ENCODE measurements at regions not wholly inside any gene's neighbourhood (a gene's known extent, or its start where the extent isn't known, plus 50 kb on each side); places are given as distances from the start of the nearest gene placed in this dataset.
A peak's percentile ranks its signal among the peaks of the same experiment; 100 is the strongest.

DNA sequence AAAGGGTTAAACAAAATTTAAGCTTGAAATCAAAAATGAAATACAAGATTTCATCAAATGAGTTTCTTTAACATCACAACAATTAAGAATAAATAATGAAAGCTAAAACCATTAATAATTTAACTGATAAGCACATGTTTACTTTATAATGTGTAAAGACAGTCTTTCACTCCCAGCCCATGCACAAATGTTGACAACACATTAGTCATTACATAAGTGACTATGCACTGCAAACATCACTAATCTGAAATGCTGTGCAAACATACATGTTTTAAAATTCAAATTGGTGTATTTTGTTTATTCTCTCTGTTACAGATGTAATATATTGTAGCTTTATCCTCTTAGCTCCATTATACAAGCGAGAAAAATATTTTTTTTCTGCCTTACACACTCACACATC lies 220.6 kb upstream of the CPXCR1 start:
- H3K27ac ChIP-seq (ENCODE audit: low read depth in 1 of 3, low read length in 2 of 3): no peak overlapping the region
- FAIRE-seq (no peak), DNase-seq (no peak)
- no peak overlapping the region for H3K4me3 ChIP-seq (ENCODE audit: low read depth in 1 of 3, low read length in 3 of 3)
- no peaks in the 10 kb centered on the region for H3K4me1 ChIP-seq (ENCODE audit: control insufficient read depth in 3 of 3, insufficient read depth in 2 of 3, low read depth in 1 of 3, low read length in 2 of 3)
- H3K9me3 ChIP-seq (ENCODE audit: control insufficient read depth in 2 of 2, insufficient read depth in 1 of 2, low read depth in 1 of 2, low read length in 1 of 2): no peaks in the 10 kb centered on the region
- H3K36me3 ChIP-seq (ENCODE audit: control insufficient read depth in 3 of 3, insufficient read depth in 2 of 3, low read depth in 1 of 3, low read length in 3 of 3): no peaks in the 10 kb centered on the region
- WGBS, 3 donors: 57 to 69% (median 61%) methylated on average over 1 of the region's 1 CpG
- H3K27me3 ChIP-seq (ENCODE audit: control insufficient read depth in 3 of 3, insufficient read depth in 3 of 3, low read length in 3 of 3): no peaks in the 10 kb centered on the region

DNA sequence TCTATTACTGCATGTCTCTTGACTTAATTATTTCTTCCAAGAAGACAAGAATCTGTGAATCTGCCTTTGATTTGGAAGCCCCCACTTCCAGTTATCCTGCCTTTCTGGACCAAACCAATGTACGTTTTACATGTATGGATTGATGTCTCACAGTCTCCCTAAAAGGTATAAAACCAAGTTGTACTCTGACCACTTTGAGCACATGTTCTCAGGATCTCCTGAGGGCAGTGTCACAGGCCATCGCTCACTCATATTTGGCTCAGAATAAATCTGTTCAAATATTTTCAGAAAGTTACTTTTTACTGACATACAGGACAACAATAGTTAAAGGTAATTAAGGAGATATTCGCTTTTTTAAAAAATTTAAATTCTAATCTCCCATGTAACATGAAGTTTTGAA lies 188.6 kb upstream of the CPXCR1 start:
- Histone ChIP-seq H3K27me3 (ENCODE audit: control insufficient read depth in 3 of 3, insufficient read depth in 3 of 3, low read length in 3 of 3) (no peaks in the 10 kb centered on the region), H3K4me3 (ENCODE audit: low read depth in 1 of 3, low read length in 3 of 3) (no peak overlapping the region), H3K27ac (ENCODE audit: low read depth in 1 of 3, low read length in 2 of 3) (no peak overlapping the region), H3K9me3 (ENCODE audit: control insufficient read depth in 2 of 2, insufficient read depth in 1 of 2, low read depth in 1 of 2, low read length in 1 of 2) (no peaks in the 10 kb centered on the region), H3K4me1 (ENCODE audit: control insufficient read depth in 3 of 3, insufficient read depth in 2 of 3, low read depth in 1 of 3, low read length in 2 of 3) (no peaks in the 10 kb centered on the region), H3K36me3 (ENCODE audit: control insufficient read depth in 3 of 3, insufficient read depth in 2 of 3, low read depth in 1 of 3, low read length in 3 of 3) (no peaks in the 10 kb centered on the region)
- 73 to 84% (median 73%) methylated on average over 3 of the region's 3 CpGs for WGBS, 3 donors
- FAIRE-seq (no peak), DNase-seq (no peak)

DNA sequence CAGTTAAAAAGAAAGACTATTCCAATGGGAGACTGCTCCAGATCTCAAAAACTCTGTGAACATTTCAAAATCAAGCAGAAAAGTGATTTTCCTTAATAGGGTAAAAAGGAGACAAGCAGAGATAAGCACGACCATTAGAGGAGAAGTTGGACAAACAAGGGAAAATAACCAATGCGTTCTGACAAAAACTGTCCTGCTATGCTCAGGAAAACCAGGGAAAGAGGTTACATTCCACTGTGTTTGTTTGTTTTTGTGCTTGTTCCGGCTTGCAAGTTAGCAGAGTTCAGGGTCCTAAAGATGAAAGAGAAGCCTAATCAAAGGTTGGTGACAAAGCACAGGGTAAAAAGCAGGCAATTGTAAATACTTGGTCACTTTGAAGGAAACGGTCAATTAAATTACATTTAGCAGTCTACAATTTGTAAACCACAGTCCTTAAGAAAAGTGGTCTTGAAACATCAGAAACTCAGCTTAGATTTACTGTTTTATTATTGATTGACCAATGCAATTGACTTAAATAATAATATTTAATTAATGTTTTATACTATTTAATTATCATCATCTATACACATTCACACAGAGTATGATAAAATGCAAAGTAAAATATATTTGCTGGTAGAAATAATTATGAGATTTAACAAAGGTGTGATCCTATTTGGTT lies 186.2 kb upstream of the CPXCR1 start:
- WGBS, 3 donors: 5 to 13% (median 9%) methylated on average over 4 of the region's 4 CpGs
- Histone ChIP-seq H3K4me1 (ENCODE audit: control insufficient read depth in 3 of 3, insufficient read depth in 2 of 3, low read depth in 1 of 3, low read length in 2 of 3) (no peaks in the 10 kb centered on the region), H3K9me3 (ENCODE audit: control insufficient read depth in 2 of 2, insufficient read depth in 1 of 2, low read depth in 1 of 2, low read length in 1 of 2) (no peaks in the 10 kb centered on the region), H3K27me3 (ENCODE audit: control insufficient read depth in 3 of 3, insufficient read depth in 3 of 3, low read length in 3 of 3) (no peaks in the 10 kb centered on the region), H3K36me3 (ENCODE audit: control insufficient read depth in 3 of 3, insufficient read depth in 2 of 3, low read depth in 1 of 3, low read length in 3 of 3) (no peaks in the 10 kb centered on the region), H3K4me3 (ENCODE audit: low read depth in 1 of 3, low read length in 3 of 3) (no peak overlapping the region), H3K27ac (ENCODE audit: low read depth in 1 of 3, low read length in 2 of 3) (no peak overlapping the region)
- no peak for FAIRE-seq
- DNase-seq: peak in 1 of 2 donors; percentile 1

DNA sequence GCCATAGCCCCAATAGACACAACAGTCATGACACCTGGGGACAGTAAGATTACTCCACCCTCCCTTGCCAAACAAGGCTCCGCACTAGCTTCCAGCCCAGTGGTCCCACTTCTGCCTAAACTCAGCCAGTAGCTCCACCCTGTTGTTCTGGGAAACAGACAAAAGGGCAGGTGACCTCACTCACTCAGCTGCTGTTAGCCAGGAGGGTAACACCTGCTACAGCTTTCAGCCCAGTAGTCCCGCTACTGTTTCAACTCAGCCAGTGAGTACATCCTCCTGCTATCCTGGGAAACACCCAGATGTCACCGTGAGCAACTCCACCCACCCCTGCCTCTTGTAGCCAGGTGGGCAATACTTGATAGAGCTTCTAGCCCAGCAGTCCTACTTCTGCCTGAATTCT lies 162.7 kb upstream of the CPXCR1 start:
- H3K27me3 ChIP-seq (ENCODE audit: control insufficient read depth in 3 of 3, insufficient read depth in 3 of 3, low read length in 3 of 3): no peaks in the 10 kb centered on the region
- H3K4me1 ChIP-seq (ENCODE audit: control insufficient read depth in 3 of 3, insufficient read depth in 2 of 3, low read depth in 1 of 3, low read length in 2 of 3): no peaks in the 10 kb centered on the region
- H3K9me3 ChIP-seq (ENCODE audit: control insufficient read depth in 2 of 2, insufficient read depth in 1 of 2, low read depth in 1 of 2, low read length in 1 of 2): peaks cover 0 to 6% of the 10 kb centered on the region in 2 donors
- no peak overlapping the region for H3K27ac ChIP-seq (ENCODE audit: low read depth in 1 of 3, low read length in 2 of 3)
- H3K4me3 ChIP-seq (ENCODE audit: low read depth in 1 of 3, low read length in 3 of 3): no peak overlapping the region
- H3K36me3 ChIP-seq (ENCODE audit: control insufficient read depth in 3 of 3, insufficient read depth in 2 of 3, low read depth in 1 of 3, low read length in 3 of 3): no peaks in the 10 kb centered on the region
- 74 to 89% (median 81%) methylated on average over 3 of the region's 3 CpGs for WGBS, 3 donors
- FAIRE-seq: no peak
- DNase-seq: no peak

DNA sequence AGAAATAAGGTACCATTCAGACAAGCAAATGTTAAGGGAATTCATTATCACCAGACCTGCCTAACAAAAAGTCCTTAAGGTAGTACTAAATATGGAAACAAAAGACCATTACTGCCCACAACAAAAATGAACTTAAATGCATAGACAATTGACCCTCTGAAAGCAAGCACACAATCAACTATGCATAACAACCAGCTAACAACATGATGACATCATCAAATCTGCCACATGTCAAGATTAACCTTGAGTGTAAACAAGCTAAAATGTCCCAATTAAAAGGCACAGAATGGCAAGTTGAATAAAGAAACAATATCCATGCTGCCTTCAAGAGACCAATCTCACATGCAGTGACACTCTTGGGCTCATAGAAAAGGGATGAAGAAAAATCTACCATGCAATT lies 160.7 kb upstream of the CPXCR1 start:
- FAIRE-seq (no peak), DNase-seq (no peak)
- H3K36me3 ChIP-seq (ENCODE audit: control insufficient read depth in 3 of 3, insufficient read depth in 2 of 3, low read depth in 1 of 3, low read length in 3 of 3): no peaks in the 10 kb centered on the region
- H3K9me3 ChIP-seq (ENCODE audit: control insufficient read depth in 2 of 2, insufficient read depth in 1 of 2, low read depth in 1 of 2, low read length in 1 of 2): peaks cover 0 to 6% of the 10 kb centered on the region in 2 donors
- no peak overlapping the region for H3K4me3 ChIP-seq (ENCODE audit: low read depth in 1 of 3, low read length in 3 of 3)
- H3K27ac ChIP-seq (ENCODE audit: low read depth in 1 of 3, low read length in 2 of 3): no peak overlapping the region
- H3K27me3 ChIP-seq (ENCODE audit: control insufficient read depth in 3 of 3, insufficient read depth in 3 of 3, low read length in 3 of 3): no peaks in the 10 kb centered on the region
- H3K4me1 ChIP-seq (ENCODE audit: control insufficient read depth in 3 of 3, insufficient read depth in 2 of 3, low read depth in 1 of 3, low read length in 2 of 3): no peaks in the 10 kb centered on the region

DNA sequence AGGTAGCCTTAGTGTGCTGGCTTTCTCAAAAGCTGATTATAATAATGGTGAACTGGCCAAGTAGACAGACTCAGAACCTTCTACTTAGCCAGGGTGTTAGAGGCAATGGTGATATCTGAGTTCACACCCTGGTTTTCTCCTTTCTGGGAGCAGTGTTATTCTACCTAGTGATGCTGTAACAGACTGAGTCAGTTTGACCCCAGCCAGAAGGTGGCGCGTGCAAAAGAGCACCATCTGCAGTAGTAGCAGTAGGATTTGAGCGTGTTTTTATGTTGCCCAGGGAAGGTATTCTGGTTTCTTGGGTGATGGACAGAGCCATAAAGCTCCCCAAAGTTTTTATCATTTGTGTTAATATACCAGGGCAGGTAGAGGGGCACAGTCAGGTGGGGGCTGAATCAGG lies 143.8 kb upstream of the CPXCR1 start:
- DNase-seq: no peak
- no peak for FAIRE-seq
- WGBS, 3 donors: 72 to 87% (median 76%) methylated on average over 3 of the region's 3 CpGs

DNA sequence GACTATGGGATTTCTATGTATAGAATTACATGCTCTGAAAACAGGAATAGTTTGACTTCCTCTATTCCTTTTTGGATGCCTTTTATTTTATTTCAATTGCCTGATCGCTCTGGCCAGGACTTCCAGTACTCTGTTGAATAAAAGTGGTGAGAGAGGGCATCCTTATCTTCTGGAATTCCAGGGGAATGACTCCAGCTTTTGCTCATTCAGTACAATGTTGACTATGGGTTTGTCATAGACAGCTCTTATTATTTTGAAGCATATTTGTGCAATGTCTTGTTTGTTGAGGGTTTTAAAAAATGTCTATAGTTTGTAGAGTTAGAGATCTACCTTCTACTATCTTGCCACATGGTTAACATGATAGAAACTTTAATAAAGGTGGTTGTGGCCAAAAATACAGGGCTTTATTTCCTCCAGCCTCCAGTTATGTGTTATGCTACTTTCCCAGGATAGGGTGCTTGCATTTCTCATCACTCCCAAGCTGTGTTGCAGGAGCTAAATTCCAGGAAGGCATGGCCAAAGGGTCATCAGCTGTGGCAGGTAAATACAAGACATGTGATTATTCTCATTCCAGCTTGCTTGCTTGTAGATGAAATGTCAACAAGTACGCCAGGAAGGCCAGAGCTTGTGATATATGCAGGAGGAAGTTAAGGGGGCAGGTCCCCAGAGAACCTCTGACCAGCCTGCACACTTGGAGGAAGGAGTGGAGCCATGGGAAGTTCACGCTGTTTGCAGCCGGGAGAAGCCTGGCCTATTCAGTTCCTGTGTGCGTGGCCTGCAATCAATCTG lies 142.4 kb upstream of the CPXCR1 start:
- WGBS, 3 donors: 23 to 46% (median 29%) methylated on average over 5 of the region's 5 CpGs
- no peaks in the 10 kb centered on the region for H3K9me3 ChIP-seq (ENCODE audit: control insufficient read depth in 2 of 2, insufficient read depth in 1 of 2, low read depth in 1 of 2, low read length in 1 of 2)
- FAIRE-seq (no peak), DNase-seq (peak in 1 of 2 donors; percentile 8)
- no peaks in the 10 kb centered on the region for H3K27me3 ChIP-seq (ENCODE audit: control insufficient read depth in 3 of 3, insufficient read depth in 3 of 3, low read length in 3 of 3)
- no peaks in the 10 kb centered on the region for H3K36me3 ChIP-seq (ENCODE audit: control insufficient read depth in 3 of 3, insufficient read depth in 2 of 3, low read depth in 1 of 3, low read length in 3 of 3)
- no peak overlapping the region for H3K4me3 ChIP-seq (ENCODE audit: low read depth in 1 of 3, low read length in 3 of 3)
- no peak overlapping the region for H3K27ac ChIP-seq (ENCODE audit: low read depth in 1 of 3, low read length in 2 of 3)
- no peaks in the 10 kb centered on the region for H3K4me1 ChIP-seq (ENCODE audit: control insufficient read depth in 3 of 3, insufficient read depth in 2 of 3, low read depth in 1 of 3, low read length in 2 of 3)

More for the DNA sequence above, 143.8 kb upstream of the CPXCR1 start:
- Histone ChIP-seq H3K4me1 (ENCODE audit: control insufficient read depth in 3 of 3, insufficient read depth in 2 of 3, low read depth in 1 of 3, low read length in 2 of 3) (no peaks in the 10 kb centered on the region), H3K9me3 (ENCODE audit: control insufficient read depth in 2 of 2, insufficient read depth in 1 of 2, low read depth in 1 of 2, low read length in 1 of 2) (peaks cover 0 to 1% of the 10 kb centered on the region in 2 donors), H3K36me3 (ENCODE audit: control insufficient read depth in 3 of 3, insufficient read depth in 2 of 3, low read depth in 1 of 3, low read length in 3 of 3) (no peaks in the 10 kb centered on the region), H3K27me3 (ENCODE audit: control insufficient read depth in 3 of 3, insufficient read depth in 3 of 3, low read length in 3 of 3) (no peaks in the 10 kb centered on the region), H3K4me3 (ENCODE audit: low read depth in 1 of 3, low read length in 3 of 3) (no peak overlapping the region), H3K27ac (ENCODE audit: low read depth in 1 of 3, low read length in 2 of 3) (no peak overlapping the region)

DNA sequence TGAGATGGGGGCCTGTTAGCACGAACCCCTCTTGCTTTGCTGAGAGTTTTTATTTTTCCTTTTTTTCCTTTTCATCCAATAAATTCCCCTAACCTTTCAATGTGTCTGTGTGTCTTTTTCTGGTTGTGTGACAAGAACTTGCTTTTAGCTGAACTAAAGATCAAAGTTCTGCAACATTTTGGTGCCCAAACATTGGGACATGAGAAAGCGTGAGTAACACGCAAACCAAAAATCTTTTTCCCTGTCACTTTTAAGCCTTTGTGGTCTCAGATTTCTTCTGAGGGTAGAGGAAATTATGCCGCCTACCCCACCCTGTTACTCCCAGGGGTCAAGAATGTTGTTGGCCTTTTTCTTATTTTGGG lies 141.8 kb upstream of the CPXCR1 start:
- Histone ChIP-seq H3K27me3 (ENCODE audit: control insufficient read depth in 3 of 3, insufficient read depth in 3 of 3, low read length in 3 of 3) (no peaks in the 10 kb centered on the region), H3K27ac (ENCODE audit: low read depth in 1 of 3, low read length in 2 of 3) (no peak overlapping the region), H3K4me3 (ENCODE audit: low read depth in 1 of 3, low read length in 3 of 3) (no peak overlapping the region), H3K36me3 (ENCODE audit: control insufficient read depth in 3 of 3, insufficient read depth in 2 of 3, low read depth in 1 of 3, low read length in 3 of 3) (no peaks in the 10 kb centered on the region), H3K4me1 (ENCODE audit: control insufficient read depth in 3 of 3, insufficient read depth in 2 of 3, low read depth in 1 of 3, low read length in 2 of 3) (no peaks in the 10 kb centered on the region), H3K9me3 (ENCODE audit: control insufficient read depth in 2 of 2, insufficient read depth in 1 of 2, low read depth in 1 of 2, low read length in 1 of 2) (no peaks in the 10 kb centered on the region)
- FAIRE-seq (no peak), DNase-seq (no peak)
- WGBS, 3 donors: 49 to 79% (median 61%) methylated on average over 4 of the region's 4 CpGs

Measured in small intestine (tissue), 7 donors.